ENCODE measurements at regions not wholly inside any gene's neighbourhood (a gene's known extent, or its start where the extent isn't known, plus 50 kb on each side); places are given as distances from the start of the nearest gene placed in this dataset.

DNA sequence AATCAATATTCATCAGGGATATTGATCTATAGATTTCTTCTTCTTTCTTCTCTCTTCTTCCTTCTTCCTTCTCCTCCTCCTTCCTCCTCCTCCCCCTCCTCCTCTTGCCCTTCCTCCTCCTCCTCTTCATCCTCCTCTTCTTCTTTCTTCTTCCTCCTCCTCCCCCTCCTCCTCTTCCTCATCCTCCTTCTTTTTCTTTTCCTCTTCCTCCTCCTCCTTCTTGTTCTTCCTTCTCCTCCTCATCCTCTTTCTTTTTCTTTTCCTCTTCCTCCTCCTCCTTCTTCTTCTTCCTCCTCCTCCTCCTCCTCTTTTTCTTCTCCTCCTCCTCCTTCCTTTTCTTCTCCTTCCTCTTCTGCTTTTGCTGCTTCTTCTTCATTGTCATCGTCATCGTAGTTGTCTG is 52.4 kb upstream of the SERINC1 start:
- no peak for TF ChIP-seq MAZ (IDR thresholded peaks at IDR 0.05; ENCODE audit: borderline replicate concordance, low read depth, low read length)
- TF ChIP-seq POLR2A (IDR thresholded peaks at IDR 0.05; ENCODE audit: low read length): no peak
- no peak for TF ChIP-seq FOSB (CRISPR knock-in tag; IDR thresholded peaks at IDR 0.05)
- TF ChIP-seq HEYL (CRISPR knock-in tag; IDR thresholded peaks at IDR 0.05): no peak
- TF ChIP-seq, protein P1, sequence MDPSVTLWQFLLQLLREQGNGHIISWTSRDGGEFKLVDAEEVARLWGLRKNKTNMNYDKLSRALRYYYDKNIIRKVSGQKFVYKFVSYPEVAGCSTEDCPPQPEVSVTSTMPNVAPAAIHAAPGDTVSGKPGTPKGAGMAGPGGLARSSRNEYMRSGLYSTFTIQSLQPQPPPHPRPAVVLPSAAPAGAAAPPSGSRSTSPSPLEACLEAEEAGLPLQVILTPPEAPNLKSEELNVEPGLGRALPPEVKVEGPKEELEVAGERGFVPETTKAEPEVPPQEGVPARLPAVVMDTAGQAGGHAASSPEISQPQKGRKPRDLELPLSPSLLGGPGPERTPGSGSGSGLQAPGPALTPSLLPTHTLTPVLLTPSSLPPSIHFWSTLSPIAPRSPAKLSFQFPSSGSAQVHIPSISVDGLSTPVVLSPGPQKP (IDR thresholded peaks at IDR 0.05; ENCODE audit: low read depth, low read length): no peak
- no peak for TF ChIP-seq PHF8 (IDR thresholded peaks at IDR 0.05; ENCODE audit: borderline replicate concordance, low read depth)
- TF ChIP-seq MAFK (IDR thresholded peaks at IDR 0.05; ENCODE audit: partially characterized antibody): no peak
- no peak for TF ChIP-seq CHD2 (IDR thresholded peaks at IDR 0.05; ENCODE audit: low read length, partially characterized antibody)
- TF ChIP-seq BHLHE40 (IDR thresholded peaks at IDR 0.05; ENCODE audit: low read depth, low read length): no peak
- TF ChIP-seq KDM5A (IDR thresholded peaks at IDR 0.05): no peak
- TF ChIP-seq, protein P2, sequence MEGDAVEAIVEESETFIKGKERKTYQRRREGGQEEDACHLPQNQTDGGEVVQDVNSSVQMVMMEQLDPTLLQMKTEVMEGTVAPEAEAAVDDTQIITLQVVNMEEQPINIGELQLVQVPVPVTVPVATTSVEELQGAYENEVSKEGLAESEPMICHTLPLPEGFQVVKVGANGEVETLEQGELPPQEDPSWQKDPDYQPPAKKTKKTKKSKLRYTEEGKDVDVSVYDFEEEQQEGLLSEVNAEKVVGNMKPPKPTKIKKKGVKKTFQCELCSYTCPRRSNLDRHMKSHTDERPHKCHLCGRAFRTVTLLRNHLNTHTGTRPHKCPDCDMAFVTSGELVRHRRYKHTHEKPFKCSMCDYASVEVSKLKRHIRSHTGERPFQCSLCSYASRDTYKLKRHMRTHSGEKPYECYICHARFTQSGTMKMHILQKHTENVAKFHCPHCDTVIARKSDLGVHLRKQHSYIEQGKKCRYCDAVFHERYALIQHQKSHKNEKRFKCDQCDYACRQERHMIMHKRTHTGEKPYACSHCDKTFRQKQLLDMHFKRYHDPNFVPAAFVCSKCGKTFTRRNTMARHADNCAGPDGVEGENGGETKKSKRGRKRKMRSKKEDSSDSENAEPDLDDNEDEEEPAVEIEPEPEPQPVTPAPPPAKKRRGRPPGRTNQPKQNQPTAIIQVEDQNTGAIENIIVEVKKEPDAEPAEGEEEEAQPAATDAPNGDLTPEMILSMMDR (IDR thresholded peaks at IDR 0.05): no peak
- no peak for TF ChIP-seq FOSL2 (IDR thresholded peaks at IDR 0.05)
- TF ChIP-seq FOSL2 (CRISPR knock-in tag; IDR thresholded peaks at IDR 0.05): no peak
- TF ChIP-seq CEBPB (IDR thresholded peaks at IDR 0.05): no peak
- no peak for TF ChIP-seq NPAS2 (CRISPR knock-in tag; IDR thresholded peaks at IDR 0.05; ENCODE audit: borderline replicate concordance)
- no peak for TF ChIP-seq SMC3 (IDR thresholded peaks at IDR 0.05)
- no peak for TF ChIP-seq ZC3H11A (IDR thresholded peaks at IDR 0.05)
- WGBS (ENCODE audit: missing lambda C conversion rate): 14% methylated on average over 2 of the region's 2 CpGs
- FAIRE-seq: no peak

DNA sequence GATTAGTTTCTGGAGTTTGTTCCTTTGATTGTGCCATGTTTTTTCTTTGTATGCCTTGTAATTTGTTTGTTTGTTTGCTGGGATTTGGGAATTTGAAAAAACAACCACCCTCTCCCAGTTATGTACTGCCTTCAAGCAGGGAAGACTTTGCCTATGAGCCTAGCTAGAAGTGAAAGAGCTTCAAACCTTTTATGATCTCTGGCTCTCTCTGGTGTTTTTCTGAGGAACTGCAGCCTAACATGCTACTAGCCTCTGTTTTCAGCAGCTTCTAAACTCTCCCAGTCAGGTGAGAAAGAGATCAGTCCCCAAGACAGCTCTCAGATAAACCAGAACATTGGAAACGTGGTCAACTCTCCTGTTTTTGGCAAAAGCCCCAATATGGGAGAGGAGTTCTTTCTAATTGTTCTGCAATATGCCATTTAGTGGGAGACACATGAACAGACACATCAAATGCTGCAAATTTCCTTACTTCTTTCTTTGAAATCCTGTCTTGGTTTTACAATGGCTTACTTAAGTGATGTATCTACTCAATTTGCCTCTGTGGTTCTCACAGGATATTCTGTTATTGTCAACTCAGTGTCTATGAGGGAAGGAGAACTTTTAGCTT is 58.9 kb upstream of the SERINC1 start:
- peak; percentile 85 to 90; a peak in 5 of 6 replicates for ATAC-seq
- Histone ChIP-seq H3K4me1 (no peaks in the 10 kb centered on the region), H3K4me2 (no peak overlapping the region), H3K27ac (no peak overlapping the region), H3K4me3 (no peak overlapping the region), H3K9me3 (no peaks in the 10 kb centered on the region)
- 0% methylated on average over 1 of the region's 1 CpG for WGBS (ENCODE audit: missing lambda C conversion rate)
- peak; percentile 10 to 49 for DNase-seq (ENCODE audit: low read depth in 1 of 2, low spot score in 1 of 2)
- no peak for FAIRE-seq
- POLR2A ChIA-PET: interaction anchor here (0.7 to 1.5 kb wide), 2 partner anchors 39 to 59 kb away, joined by 3 read pairs; partner anchors contain the start of gene SERINC1
- CTCF ChIA-PET: interaction anchor here (0.6 to 4.7 kb wide), 25 partner anchors 9 to 152 kb away, joined by 3 to 61 read pairs (median 4); no protein-coding TSS in a partner anchor
- TF ChIP-seq TFCP2L1 (CRISPR knock-in tag; IDR thresholded peaks at IDR 0.05): no peak
- TF ChIP-seq CEBPB (IDR thresholded peaks at IDR 0.05): no peak
- no peak for TF ChIP-seq ESRRA (IDR thresholded peaks at IDR 0.05; ENCODE audit: borderline replicate concordance, low read length)
- no peak for TF ChIP-seq FOSL2 (IDR thresholded peaks at IDR 0.05)
- no peak for TF ChIP-seq FOSL2 (CRISPR knock-in tag; IDR thresholded peaks at IDR 0.05)
- TF ChIP-seq, protein P2 (IDR thresholded peaks at IDR 0.05): peak; percentile 61
- peak; percentile 64 to 74 for TF ChIP-seq RAD21 (conservative IDR thresholded peaks at IDR 0.05 in 1 of 2, IDR thresholded peaks at IDR 0.05 in 1 of 2)
- peak; percentile 67 for TF ChIP-seq SMC3 (IDR thresholded peaks at IDR 0.05)
- TF ChIP-seq ZC3H11A (IDR thresholded peaks at IDR 0.05): no peak
- TF ChIP-seq, protein P3, sequence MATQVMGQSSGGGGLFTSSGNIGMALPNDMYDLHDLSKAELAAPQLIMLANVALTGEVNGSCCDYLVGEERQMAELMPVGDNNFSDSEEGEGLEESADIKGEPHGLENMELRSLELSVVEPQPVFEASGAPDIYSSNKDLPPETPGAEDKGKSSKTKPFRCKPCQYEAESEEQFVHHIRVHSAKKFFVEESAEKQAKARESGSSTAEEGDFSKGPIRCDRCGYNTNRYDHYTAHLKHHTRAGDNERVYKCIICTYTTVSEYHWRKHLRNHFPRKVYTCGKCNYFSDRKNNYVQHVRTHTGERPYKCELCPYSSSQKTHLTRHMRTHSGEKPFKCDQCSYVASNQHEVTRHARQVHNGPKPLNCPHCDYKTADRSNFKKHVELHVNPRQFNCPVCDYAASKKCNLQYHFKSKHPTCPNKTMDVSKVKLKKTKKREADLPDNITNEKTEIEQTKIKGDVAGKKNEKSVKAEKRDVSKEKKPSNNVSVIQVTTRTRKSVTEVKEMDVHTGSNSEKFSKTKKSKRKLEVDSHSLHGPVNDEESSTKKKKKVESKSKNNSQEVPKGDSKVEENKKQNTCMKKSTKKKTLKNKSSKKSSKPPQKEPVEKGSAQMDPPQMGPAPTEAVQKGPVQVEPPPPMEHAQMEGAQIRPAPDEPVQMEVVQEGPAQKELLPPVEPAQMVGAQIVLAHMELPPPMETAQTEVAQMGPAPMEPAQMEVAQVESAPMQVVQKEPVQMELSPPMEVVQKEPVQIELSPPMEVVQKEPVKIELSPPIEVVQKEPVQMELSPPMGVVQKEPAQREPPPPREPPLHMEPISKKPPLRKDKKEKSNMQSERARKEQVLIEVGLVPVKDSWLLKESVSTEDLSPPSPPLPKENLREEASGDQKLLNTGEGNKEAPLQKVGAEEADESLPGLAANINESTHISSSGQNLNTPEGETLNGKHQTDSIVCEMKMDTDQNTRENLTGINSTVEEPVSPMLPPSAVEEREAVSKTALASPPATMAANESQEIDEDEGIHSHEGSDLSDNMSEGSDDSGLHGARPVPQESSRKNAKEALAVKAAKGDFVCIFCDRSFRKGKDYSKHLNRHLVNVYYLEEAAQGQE (IDR thresholded peaks at IDR 0.05): no peak
- TF ChIP-seq NPAS2 (CRISPR knock-in tag; IDR thresholded peaks at IDR 0.05; ENCODE audit: borderline replicate concordance): no peak
- no peak for TF ChIP-seq CHD4 (IDR thresholded peaks at IDR 0.05; ENCODE audit: borderline replicate concordance)
- TF ChIP-seq, protein P4, sequence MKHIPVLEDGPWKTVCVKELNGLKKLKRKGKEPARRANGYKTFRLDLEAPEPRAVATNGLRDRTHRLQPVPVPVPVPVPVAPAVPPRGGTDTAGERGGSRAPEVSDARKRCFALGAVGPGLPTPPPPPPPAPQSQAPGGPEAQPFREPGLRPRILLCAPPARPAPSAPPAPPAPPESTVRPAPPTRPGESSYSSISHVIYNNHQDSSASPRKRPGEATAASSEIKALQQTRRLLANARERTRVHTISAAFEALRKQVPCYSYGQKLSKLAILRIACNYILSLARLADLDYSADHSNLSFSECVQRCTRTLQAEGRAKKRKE (CRISPR knock-in tag; IDR thresholded peaks at IDR 0.05; ENCODE audit: low read depth): no peak
- no peak for TF ChIP-seq NFE2L2 (conservative IDR thresholded peaks at IDR 0.05; ENCODE audit: low read length)
- TF ChIP-seq, protein P5, sequence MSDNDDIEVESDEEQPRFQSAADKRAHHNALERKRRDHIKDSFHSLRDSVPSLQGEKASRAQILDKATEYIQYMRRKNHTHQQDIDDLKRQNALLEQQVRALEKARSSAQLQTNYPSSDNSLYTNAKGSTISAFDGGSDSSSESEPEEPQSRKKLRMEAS (IDR thresholded peaks at IDR 0.05): no peak
- no peak for TF ChIP-seq MAZ (IDR thresholded peaks at IDR 0.05; ENCODE audit: borderline replicate concordance, low read depth, low read length)
- no peak for TF ChIP-seq MYC (IDR thresholded peaks at IDR 0.05; ENCODE audit: borderline replicate concordance, low read length)

More for the DNA sequence above, 52.4 kb upstream of the SERINC1 start:
- ChIA-PET POLR2A (no interaction called here), CTCF (no interaction called here)
- no peaks in the 10 kb centered on the region for H3K4me1 ChIP-seq
- ATAC-seq (no peak), DNase-seq (ENCODE audit: low read depth in 1 of 2, low spot score in 1 of 2) (no peak)
- H3K4me2 ChIP-seq: no peak overlapping the region
- H3K4me3 ChIP-seq: no peak overlapping the region
- no peak overlapping the region for H3K27ac ChIP-seq
- H3K9me3 ChIP-seq: no peaks in the 10 kb centered on the region

Data from A549 (cell line).